ENCODE measurements at regions not wholly inside any gene's neighbourhood (a gene's known extent, or its start where the extent isn't known, plus 50 kb on each side); places are given as distances from the start of the nearest gene placed in this dataset.

GRCh38 chr6:137815692-137816091, 51.4 kb upstream of the TNFAIP3 start:
- in situ Hi-C loops (cut with MboI; ENCODE audit: low sequenced_read_pairs, unreplicated experiment) = no loop called here
- TF ChIP-seq, protein P1, sequence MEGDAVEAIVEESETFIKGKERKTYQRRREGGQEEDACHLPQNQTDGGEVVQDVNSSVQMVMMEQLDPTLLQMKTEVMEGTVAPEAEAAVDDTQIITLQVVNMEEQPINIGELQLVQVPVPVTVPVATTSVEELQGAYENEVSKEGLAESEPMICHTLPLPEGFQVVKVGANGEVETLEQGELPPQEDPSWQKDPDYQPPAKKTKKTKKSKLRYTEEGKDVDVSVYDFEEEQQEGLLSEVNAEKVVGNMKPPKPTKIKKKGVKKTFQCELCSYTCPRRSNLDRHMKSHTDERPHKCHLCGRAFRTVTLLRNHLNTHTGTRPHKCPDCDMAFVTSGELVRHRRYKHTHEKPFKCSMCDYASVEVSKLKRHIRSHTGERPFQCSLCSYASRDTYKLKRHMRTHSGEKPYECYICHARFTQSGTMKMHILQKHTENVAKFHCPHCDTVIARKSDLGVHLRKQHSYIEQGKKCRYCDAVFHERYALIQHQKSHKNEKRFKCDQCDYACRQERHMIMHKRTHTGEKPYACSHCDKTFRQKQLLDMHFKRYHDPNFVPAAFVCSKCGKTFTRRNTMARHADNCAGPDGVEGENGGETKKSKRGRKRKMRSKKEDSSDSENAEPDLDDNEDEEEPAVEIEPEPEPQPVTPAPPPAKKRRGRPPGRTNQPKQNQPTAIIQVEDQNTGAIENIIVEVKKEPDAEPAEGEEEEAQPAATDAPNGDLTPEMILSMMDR (IDR thresholded peaks at IDR 0.05; ENCODE audit: borderline replicate concordance, control extremely low read depth, extremely low read depth, insufficient read depth, missing control alignments) = no peak
- no peak for DNase-seq (ENCODE audit: low spot score)

GRCh38 chr6:137816133-137816579, 50.9 kb upstream of the TNFAIP3 start:
- in situ Hi-C loops (cut with MboI; ENCODE audit: low sequenced_read_pairs, unreplicated experiment) = no loop called here

GRCh38 chr6:137816688-137817618, 50.1 kb upstream of the TNFAIP3 start:
- TF ChIP-seq, protein P1 (IDR thresholded peaks at IDR 0.05; ENCODE audit: borderline replicate concordance, control extremely low read depth, extremely low read depth, insufficient read depth, missing control alignments) = no peak
- in situ Hi-C loops (cut with MboI; ENCODE audit: low sequenced_read_pairs, unreplicated experiment) = no loop called here
- DNase-seq (ENCODE audit: low spot score) = no peak

More at GRCh38 chr6:137816133-137816579, 50.9 kb upstream of the TNFAIP3 start:
- peak; percentile 40 for DNase-seq (ENCODE audit: low spot score)
- TF ChIP-seq, protein P1 (IDR thresholded peaks at IDR 0.05; ENCODE audit: borderline replicate concordance, control extremely low read depth, extremely low read depth, insufficient read depth, missing control alignments) = no peak

All from GM13976 (cell line).